ENCODE measurements at regions not wholly inside any gene's neighbourhood (a gene's known extent, or its start where the extent isn't known, plus 50 kb on each side); places are given as distances from the start of the nearest gene placed in this dataset.
"Not testable (repeated sequence)": the region's sequence is repeated elsewhere in the genome, so short reads cannot be mapped to it uniquely, and the experiment has no call there.

DNA sequence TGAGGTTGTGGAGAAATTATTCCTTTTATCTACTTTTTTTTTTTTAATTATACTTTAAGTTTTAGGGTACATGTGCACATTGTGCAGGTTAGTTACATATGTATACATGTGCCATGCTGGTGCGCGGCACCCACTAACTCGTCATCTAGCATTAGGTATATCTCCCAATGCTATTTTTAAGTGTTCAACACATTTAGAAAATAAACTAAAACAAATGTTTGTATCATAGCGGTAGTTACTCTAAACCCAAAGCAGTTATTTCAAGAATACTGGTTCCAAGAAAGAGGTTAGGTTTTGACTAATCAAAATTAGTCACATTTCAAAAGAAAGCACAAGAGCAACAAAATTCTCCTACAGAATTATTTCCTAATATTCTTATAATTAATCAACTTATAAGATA lies 119.5 kb upstream of the SEM1 start:
- not testable (repeated sequence) for TF ChIP-seq CTCF, KLF10, REST, ZNF24, ZBTB8A (tag by site-specific recombination; IDR thresholded peaks at IDR 0.05)
- TF ChIP-seq, protein P1, sequence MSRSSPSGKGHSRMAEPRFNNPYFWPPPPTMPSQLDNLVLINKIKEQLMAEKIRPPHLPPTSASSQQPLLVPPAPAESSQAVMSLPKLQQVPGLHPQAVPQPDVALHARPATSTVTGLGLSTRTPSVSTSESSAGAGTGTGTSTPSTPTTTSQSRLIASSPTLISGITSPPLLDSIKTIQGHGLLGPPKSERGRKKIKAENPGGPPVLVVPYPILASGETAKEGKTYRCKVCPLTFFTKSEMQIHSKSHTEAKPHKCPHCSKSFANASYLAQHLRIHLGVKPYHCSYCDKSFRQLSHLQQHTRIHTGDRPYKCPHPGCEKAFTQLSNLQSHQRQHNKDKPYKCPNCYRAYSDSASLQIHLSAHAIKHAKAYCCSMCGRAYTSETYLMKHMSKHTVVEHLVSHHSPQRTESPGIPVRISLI (tag by site-specific recombination; IDR thresholded peaks at IDR 0.05): not testable (repeated sequence)
